ENCODE measurements at regions not wholly inside any gene's neighbourhood (a gene's known extent, or its start where the extent isn't known, plus 50 kb on each side); places are given as distances from the start of the nearest gene placed in this dataset.

GRCh38 chr17:81345228-81346089, 49.8 kb upstream of the BAHCC1 start:
- peak; percentile 63 for DNase-seq (ENCODE audit: low spot score)

Measured in A172 (cell line).